ENCODE measurements at regions not wholly inside any gene's neighbourhood (a gene's known extent, or its start where the extent isn't known, plus 50 kb on each side); places are given as distances from the start of the nearest gene placed in this dataset.

DNA sequence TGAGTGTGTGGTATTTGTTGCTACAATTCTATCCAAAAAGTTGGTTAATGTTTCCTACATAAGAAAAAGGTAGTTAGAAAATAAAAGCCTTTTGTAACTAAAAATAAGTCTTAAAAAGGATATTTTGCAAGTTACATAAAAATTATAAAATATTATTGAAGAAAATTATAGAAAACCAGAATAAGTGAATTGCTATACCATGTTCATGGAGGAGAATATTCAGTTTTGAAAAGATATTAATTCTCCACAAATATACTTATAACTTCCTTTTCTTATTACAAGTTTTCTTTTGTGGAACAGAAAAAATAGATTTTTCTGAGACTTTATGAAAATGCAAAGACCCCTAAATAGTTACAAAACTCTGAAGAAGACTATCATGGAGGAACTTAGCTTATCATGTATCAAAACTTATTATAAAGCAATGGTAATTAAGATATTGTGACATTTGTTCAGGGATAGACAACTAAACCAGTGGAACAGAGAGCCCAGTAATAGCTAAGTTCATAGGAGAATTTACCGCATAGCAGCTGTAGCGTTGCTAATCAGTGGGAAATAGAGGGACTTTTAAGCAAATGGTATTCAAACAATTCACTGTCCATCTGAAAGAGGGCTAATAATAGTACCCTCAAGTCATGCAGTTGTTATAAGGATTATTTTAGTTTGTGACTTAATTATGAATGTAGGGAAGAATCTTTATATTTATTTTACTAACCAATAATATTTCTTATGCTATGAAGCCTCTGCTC lies 515.2 kb upstream of the ZNF608 start:
- DNase-seq, result no peak

DNA sequence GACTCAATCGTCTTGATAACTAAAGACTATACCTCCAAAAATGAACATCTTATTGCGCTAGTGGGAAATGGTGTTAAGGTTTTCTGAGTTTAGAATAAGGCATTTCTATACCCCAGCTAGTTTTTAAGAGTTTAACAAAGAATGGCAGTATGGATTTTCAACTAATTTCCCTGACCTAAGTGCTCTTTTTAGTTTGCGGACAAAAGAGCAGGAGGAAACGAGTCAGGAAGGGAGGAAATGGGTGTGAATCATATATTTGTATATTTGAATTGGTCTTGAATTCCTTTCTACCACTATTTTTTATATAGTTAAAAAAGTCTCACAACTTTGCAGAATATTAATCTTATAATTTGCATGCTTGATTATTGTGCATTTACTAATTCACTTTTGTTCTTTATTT lies 516.3 kb upstream of the ZNF608 start:
- DNase-seq, result no peak

DNA sequence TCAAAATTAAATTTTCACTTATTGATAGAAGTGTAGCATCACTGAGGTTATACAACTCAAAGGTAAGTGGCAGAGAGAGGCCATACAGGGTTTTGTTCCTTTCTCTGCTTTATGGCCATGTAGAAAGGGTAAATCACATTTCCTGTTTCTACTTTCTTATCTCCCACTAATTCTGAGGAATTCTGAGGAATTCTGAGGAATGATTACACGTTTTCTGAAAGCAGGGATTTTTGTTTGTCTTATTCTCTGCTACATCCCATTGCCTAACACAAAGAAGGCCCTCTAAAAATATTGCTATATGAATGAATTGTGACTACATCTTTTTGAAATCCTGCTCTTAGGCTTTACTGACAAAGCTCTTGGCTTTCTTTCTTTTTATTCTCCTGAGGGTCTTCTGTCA lies 516.9 kb upstream of the ZNF608 start:
- DNase-seq, result no peak

DNA sequence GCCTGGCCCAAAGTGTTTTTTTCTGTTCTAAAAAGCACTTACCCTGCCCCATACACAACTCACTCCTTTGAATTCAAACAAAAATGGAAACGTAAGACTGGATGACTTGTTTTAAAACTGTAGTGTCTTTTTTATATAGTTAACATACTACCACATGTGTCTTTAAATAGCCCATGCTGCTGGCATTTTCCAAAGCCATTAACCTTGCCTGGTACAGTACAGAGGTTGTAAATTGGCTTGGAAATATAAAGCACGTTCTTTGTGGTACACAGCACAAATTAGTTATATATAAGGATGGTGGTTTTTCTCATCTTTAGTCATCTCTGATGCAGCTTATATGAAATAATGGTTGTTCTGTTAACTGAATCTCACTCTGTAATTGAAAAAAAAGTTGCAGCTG lies 519.7 kb upstream of the ZNF608 start:
- DNase-seq, result no peak

DNA sequence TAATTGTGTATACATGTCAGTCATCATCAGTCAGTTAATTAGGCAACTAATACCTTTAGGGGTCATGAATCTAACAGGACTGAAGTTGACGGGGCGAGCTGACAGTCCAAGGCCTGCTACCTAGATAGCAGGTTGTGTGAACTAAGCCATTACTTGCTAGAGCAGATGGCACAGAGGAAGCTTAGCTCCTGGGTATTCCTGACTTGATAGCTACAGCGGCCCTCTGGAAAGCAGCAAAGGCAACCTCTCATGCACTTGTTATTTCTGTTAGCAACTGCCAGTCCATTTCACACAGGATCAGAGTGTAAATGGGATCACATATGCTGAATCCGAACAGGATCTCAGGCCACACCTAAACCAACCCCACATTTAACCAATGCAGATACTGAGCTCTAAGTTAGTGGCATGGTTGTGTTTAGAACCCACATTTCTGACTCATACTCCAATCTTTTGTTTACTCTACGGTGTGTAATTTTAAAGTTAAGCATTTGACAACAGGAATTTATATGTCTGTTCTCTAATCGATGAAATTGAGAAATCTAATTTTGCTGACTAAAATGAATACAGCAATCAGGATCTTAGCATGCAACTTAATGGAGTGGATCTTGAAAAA lies 521.3 kb upstream of the ZNF608 start:
- DNase-seq, result no peak

DNA sequence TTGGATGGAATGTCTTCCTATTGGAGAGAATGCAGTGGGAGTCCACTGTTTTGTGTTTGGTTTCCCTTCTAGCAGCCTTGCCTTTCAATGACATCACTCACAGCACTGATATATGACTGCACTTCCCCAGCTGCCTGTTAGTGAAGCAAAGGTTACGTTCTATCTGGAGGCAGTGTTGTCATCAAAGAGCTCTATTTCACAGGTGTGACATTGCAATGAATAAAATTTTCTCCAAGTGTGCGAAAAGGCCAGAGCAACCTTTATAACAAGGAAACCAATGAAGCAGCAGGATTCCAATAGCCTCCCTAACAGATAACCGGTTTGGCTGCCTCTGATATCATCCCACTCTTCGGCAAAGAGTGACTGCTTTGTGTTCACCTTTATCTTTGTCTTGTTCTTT lies 523.5 kb upstream of the ZNF608 start:
- DNase-seq, result no peak

DNA sequence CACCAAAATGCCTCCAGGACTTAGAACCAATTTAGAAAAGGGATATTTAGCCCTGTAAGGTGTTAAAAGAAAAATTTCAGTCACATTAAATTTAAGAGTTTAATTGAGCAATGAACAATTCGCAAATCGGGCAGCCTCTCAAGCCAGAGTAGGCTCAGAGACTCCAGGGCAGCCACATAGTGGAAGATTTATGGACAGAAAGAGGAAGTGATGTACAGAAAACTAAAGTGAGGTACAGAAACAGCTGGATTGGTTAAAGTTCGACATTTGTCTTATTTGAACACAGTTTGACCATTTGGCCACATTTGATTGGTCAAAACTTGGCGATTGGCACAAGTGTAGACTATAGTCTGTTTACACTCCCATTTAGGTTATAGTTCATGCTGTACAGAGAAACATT lies 525.9 kb upstream of the ZNF608 start:
- DNase-seq, result peak; percentile 43

DNA sequence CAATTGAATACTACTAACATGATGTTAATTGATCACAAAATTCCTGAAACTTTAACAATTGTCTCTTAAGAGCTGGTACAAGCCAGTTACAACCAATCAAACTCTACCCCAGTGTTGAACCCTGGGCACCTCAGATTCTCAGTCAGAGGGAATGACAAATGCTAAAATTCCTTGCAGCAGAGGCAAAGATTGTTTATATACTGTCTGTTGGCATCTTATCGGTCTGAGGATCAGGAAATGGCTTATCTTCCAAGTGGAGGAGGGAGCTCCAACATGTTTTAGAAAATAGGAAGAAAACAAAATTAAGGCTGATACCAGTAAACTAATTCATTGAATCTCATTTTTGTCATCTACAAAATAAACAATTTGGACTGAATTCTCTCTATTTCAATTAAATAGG lies 527.8 kb upstream of the ZNF608 start:
- no peak for DNase-seq

DNA sequence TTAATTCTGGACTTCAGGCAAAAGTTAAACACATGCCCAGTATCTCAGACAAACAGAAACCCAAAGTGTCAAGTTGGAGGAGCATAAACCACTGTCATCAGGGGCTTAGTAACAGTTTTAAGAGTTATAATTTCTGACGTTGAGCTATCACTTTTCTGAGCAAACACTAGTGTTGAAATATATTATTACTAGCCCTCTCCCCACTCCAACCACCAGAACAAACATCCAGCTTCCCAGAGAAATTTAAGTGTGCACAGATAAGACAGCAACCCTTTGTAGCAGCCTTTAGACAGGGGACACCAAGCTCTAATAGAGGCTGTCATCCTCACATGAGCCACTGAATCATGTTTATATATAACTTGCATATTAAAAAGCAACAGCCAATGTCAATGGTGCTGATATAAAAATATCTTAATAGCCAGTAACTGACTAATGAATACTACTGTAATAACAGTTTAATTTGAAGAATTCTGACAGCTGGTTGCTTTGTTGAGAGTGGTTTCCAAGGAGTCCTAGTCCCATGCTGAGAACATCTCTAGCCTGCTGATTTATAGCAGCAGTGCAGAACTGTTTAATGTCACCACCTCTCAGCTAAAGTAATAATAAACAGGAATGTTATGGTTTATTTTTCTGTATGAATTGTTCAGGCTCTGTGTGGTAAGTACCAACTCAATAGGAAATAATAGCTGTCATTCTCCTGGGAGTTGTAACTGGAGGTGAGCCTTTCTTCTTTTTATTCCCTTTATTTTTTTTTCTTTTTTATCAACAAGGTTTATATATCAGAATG lies 528.7 kb upstream of the ZNF608 start:
- DNase-seq, result no peak

DNA sequence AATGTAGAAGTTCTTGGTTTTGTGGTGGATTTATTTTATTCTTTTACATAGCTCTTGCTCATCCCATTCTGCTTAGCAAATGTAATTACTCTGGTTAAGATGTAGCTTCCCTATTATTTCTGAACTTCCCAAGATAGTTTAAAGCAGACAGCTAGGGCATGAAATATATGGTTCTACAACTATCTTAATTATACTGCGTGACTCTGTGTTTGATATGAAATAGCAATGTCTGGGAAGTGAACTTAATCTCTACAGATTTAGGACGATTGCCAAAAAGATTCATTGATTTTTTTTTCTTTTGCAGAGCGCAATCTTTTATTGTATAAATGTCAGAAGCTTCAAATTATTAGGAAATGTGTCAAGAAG lies 529.3 kb upstream of the ZNF608 start:
- DNase-seq, result no peak

DNA sequence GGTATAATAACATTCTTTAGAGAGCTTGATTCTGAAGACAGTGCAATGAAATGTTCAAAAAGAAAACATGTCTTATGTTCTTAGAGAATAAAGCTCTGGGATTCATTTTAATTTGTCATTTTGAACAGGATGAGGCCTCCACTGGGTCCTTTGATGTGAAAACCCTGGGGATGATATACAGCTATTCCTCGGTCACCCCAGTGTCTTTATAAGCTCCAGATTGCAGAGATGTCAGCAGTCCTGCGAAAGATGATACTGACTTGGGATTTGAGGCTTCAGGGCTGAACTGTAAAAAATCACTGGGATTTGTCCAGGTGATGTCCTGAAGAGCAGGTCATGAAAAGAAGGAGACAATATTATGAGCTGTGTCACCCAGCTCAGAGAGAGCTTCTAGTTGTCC lies 529.7 kb upstream of the ZNF608 start:
- no peak for DNase-seq

DNA sequence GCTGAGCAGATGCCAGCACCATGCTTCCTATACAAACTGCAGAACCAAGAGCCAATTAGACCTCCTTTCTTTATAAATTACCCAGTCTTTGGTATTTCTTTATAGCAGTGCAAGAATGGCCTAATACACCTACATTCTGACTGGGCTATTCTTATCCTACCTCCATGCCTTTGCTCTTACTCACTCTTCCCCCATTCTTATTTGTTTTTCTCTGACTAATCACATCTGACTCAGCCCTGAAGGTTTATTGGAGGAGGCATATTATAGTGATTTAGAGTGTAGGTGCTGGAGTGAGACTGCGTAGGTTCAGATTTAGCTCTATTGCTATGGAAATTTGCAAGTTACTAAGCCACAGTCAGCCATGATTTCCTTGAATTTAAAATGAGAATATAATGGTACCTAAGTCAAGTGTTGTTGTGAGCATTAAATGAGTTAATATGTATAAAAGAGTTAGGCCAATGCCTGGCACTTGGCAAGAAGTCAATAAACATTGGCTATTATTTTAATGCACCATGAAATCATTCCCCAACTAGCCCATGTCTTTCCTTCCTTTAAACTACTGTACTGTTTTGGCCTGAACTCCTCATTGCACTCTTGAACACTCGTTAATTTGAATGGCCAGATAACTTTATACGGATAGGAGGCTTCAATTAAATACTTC lies 531.2 kb upstream of the ZNF608 start:
- no peak for DNase-seq

DNA sequence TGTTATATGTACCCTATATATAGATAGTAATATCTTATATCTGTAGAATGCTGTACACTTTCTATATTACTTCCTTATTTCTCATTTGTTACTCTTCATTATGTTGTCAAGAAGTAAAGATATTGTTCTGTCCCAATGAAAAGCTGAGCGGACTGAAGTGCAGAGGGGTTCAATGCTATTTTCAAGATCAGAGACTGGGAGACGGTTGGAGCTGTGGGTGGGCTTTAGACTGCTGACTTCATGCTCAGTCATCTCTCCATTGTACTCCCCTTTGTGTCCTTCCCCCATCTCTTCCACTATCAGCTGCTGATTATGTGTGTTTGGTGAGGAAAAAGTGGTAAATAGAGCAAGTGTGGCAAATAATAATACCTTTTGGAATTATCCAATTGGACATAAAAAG lies 532.3 kb upstream of the ZNF608 start:
- DNase-seq, result no peak

DNA sequence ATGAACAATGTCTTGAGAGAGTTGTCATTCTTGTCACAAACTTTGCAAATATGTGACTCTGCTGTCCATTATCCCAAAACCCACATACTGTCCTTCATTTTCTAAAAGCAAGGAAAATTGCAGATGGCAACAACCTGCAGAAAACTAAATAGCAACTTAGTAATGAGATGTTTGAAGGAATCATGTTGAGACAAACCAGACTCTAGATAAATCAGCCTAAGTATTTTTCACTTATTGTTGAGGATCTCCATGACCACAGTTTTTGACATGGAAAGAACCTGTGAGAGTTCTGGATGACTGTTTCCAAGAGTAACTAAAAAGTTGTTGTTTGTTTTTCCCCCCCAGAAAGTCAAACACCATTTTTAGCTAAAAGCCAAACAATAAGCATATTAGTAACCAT lies 535.2 kb upstream of the ZNF608 start:
- no peak for DNase-seq

DNA sequence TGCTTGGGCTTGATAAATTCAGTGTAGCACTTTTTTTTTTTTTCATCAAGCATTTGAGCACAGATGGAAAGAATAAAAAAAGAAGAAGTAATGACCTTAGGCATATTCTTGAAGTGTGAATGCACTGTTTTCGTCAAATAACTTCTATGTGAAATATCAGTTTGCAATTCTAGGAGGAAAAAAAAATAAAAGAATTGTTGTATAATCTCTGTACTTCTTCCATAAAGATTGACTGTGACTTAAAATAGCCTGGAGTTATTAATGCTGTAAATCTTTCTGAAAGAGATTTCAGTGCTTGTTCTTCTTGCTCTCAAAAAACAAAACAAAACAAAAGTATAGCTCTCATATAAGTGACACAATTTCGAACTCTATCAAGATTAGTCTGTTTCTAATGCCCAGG lies 536.9 kb upstream of the ZNF608 start:
- no peak for DNase-seq

DNA sequence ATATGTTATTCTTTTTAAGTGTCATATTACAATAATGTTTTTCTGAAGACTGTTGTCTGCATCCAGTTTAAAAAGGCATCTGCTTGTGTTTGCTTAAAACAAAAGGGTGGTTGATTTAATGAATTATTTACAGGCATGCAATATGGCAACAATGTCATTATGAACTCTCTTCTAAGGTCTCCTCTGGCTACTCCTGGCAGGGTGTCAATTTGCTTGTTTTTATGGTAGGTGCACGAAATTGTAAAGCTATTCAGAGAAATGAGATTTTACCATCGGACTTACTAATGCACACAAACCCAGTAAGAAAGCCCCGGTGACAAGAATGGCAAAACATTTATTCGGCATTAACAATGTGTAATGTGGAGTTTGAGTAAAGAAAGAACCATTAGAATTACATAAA lies 539.8 kb upstream of the ZNF608 start:
- no peak for DNase-seq

DNA sequence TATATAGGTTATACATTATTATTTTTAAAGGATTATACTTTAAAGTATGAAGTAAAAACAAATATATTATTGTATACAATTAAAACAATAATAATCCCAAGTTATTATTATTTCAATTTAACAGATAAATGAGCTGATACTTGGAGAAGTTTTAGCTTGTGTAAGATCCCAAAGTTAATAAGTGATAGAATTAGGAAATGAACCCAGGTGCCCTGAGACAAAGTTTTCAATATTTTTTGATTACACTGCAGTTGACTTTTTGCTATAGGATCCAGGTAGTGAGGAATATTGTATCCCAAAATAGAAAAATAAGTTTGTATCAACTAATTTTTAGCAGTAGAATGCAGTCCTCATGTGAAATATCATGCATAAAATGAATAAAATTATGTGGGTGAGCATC lies 543.2 kb upstream of the ZNF608 start:
- no peak for DNase-seq

DNA sequence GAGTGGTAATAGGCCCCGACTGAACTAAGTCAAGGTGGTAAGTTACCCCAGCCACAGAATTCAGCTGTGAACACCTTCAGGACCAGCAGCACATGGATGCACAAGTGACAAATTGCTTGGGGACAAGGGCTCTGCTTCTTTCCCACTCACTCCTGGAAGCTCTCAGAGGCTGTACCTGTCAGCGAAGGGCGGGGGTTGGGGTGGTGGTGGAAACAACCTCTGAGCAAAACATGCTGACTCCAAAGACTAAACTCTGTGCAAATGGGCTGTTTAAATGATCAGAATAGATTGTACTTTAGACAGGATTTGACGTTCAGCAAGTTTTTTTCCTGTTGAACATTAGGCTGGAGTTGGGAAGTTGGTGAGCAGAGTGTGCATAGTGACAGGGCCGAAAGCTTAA lies 544.5 kb upstream of the ZNF608 start:
- DNase-seq, result no peak

DNA sequence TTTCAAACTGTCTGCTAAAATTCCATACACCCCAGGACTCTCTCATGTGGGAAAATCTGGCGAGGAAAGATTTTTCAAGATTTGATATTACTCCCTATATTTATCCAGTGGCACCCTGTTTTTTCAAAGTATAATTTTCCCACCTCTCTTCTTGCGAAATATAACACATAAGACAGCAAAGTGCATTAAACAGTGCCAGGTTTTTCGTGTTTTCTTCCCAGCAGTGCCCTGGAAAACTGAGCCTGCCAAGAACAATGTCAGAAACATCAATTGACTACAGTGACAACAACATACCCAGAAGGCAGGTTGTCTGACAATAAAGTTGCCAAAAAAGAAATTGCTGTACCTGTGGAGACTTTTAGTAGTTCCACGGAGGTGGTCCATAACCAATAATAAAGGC lies 545.0 kb upstream of the ZNF608 start:
- DNase-seq, result no peak

DNA sequence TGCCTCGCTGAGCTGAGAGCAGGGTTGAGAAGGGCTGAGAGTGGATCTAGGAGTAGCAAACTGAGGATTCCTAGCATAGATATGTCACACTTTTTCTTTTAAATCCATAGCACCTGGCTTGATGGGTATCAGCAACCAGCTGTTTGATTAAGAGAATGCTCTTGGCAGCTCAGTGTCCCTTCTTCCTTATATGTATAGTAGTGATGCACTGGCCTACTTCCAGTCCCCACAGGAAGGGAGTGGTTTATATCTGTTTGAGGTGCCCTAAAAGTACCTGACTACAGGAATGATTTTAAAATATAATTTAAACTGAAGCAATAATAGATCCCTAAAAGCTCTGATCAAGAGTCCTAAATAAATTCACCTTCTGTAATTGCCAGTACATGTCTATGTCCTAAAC lies 546.8 kb upstream of the ZNF608 start:
- DNase-seq, result no peak

DNA sequence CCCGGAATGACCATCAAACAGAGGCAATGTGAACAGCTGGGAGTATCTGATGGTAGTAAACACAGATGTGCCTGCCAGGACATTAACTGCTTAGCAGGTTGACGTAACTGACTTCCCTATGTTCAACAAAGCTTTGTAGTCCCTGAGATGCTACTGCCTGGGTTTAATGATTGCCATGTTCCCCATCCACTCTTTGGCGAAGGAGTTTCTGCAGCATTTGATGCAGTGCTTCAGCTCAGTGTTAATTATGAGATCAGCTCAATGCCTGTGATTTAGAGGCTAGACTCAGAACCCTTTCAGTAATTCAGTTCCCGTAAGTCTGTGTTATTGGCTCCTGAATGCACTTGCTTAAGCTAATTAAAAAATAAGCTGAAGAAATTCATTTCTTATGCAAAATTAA lies 547.3 kb upstream of the ZNF608 start:
- DNase-seq, result no peak

DNA sequence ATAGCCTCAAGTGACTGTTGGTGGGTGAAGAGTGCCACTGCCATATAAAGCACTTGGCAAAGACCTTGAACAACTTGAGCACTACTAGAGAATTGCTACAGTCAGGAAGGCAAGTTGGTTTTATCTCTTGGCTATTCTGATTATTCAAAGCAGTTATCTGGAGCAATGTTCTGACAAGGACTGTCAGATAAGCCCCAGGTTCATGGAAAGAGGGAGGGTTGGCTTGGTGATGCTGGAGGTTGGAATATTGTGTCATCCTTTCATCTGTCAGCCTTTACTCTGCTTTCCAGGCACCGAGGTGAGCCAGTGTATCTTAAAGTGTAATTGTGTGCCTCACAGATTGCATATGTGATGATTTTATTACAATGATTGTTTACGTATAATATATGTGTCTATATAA lies 548.4 kb upstream of the ZNF608 start:
- DNase-seq, result no peak

DNA sequence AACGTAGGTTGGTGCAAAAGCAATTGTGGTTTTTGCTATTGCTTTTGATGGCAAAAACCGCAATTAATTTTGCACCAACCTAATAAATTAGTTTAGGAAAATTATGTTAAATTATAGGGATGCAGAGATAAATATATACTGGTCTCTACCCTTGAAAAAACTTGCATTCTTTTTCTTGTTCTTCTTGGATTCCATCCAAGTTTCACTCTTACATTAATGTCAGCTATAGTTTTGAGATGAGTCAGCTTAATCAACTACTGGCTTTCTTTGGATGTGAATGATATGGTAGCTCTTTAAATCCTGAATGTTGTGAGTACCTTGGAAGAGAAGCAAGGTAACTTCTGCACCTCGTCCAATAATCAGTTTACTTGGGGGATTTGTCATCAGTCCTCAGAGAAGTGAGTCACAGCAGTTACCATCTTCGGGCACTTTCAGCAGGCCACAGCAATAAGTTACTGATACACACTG lies 549.0 kb upstream of the ZNF608 start:
- DNase-seq, result peak; percentile 17

DNA sequence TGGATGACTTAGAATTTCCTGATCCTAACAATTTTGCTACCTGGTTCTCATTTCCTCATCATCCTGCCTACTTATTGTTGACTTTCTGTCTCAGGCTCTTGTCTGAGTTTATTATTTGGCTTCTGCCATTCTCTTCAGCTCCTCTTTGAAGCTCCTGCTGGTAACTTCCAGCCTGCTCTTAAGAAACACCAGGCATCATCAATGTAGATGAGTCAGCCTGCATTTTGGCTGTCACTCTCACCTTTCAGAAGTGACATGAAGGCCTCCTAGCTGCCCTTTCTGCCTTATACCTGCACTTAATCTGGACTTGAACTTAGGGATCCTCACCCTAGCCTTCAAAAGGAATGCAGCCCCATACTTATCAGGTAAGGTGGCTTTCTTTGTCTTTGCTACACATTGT lies 551.8 kb upstream of the ZNF608 start:
- DNase-seq, result no peak
